Esophagus muscularis mucosa (tissue), 4 donors: ENCODE measurements at regions not wholly inside any gene's neighbourhood (a gene's known extent, or its start where the extent isn't known, plus 50 kb on each side); places are given as distances from the start of the nearest gene placed in this dataset.
A peak's percentile ranks its signal among the peaks of the same experiment; 100 is the strongest.

Experiments used
- DNase-seq: peaks from one replicate; pipeline ENCODE4 v3.0.0-alpha.2; 2017; ENCODE audit errors: extremely low spot score
- H3K27ac ChIP-seq, 4 donors: fragments of 200-600 bp; sonication (generic); replicated peaks in 1 of 4; 1 replicate in 3 of 4; 2 replicates in 1 of 4; pipeline ENCODE4 v1.5.1; 2016 to 2019; ENCODE audit warnings: mild to moderate bottlenecking in 1 of 4
- H3K27me3 ChIP-seq, 4 donors: fragments of 200-600 bp; sonication (generic); one replicate each; pipeline versions ENCODE4 v1.5.1 to v1.6.0; 2016 to 2019
- H3K36me3 ChIP-seq, 4 donors: fragments of 200-600 bp; sonication (generic); one replicate each; pipeline ENCODE4 v1.5.1; 2016 to 2019
- H3K4me1 ChIP-seq, 4 donors: fragments of 200-600 bp; sonication (generic); one replicate each; pipeline ENCODE4 v1.5.1; 2016 to 2019
- H3K4me3 ChIP-seq, 4 donors: fragments of 200-600 bp; sonication (generic); 1 replicate in 2 of 4; 2 replicates in 2 of 4; pipeline ENCODE4 v1.5.1; 2016 to 2019; ENCODE audit warnings: mild to moderate bottlenecking in 4 of 4, moderate library complexity in 1 of 4
- H3K9me3 ChIP-seq, 4 donors: fragments of 200-600 bp; sonication (generic); 1 replicate in 3 of 4; 2 replicates in 1 of 4; pipeline ENCODE4 v1.5.1; 2016 to 2019
- CTCF ChIP-seq, 3 experiments: fragments of 200-600 bp in 2 of 3; fragments of 450-650 bp in 1 of 3; sonication (generic) in 2 of 3; IDR thresholded peaks; one replicate each; pipeline ENCODE4 v1.5.1; 2017 to 2019; ENCODE audit warnings: antibody characterized with exemption in 3 of 3, mild to moderate bottlenecking in 2 of 3, moderate library complexity in 1 of 3
- EP300 ChIP-seq: sonication (generic); formaldehyde crosslinking; IDR thresholded peaks from one replicate; pipeline ENCODE4 v1.6.1; 2017; ENCODE audit warnings: antibody characterized with exemption
- POLR2A ChIP-seq: fragments of 450-650 bp; IDR thresholded peaks from one replicate; pipeline ENCODE4 v1.6.1; 2017; ENCODE audit warnings: antibody characterized with exemption, moderate library complexity, mild to moderate bottlenecking, low read depth
- POLR2AphosphoS5 ChIP-seq, 2 donors: sonication (generic); formaldehyde crosslinking; IDR thresholded peaks; one replicate each; pipeline ENCODE4 v1.6.1; 2017; ENCODE audit warnings: antibody characterized with exemption in 2 of 2
- WGBS: methylation state at CpG from one replicate; pipeline ENCODE4 v1.1.5; 2018; 5-methylcytosine and 5-hydroxymethylcytosine counted together
- intact Hi-C: fragments of 100-400 bp; cut with DNase I; formaldehyde crosslinking; loops from one replicate; pipeline ENCODE4 v1.15.1; 2023

- no peak overlapping the region for H3K4me3 ChIP-seq
- intact Hi-C loops = loop anchor here (5.0 kb wide), 1 partner anchor 147 kb away; no protein-coding TSS in a partner anchor
- H3K4me1 ChIP-seq = peaks cover 3 to 26% (median 20%) of the 10 kb centered on the region in 4 donors
- H3K36me3 ChIP-seq = no peaks in the 10 kb centered on the region
- no peak for DNase-seq
- WGBS = 77% methylated on average over 6 of the region's 7 CpGs
- TF ChIP-seq EP300 (no peak), POLR2AphosphoS5 (IDR thresholded peaks at IDR 0.05) (no peak), CTCF (IDR thresholded peaks at IDR 0.05) (no peak), POLR2A (no peak)
- H3K27ac ChIP-seq = peak overlapping the region in 1 of 4 donors; percentile 18
- H3K9me3 ChIP-seq = no peaks in the 10 kb centered on the region
- H3K27me3 ChIP-seq = no peaks in the 10 kb centered on the region
Observed at GRCh38 chr1:23639460-23640095, 52.0 kb upstream of the RPL11 start.

- Histone ChIP-seq H3K36me3 (no peaks in the 10 kb centered on the region), H3K27ac (peak overlapping the region in 1 of 4 donors; percentile 20), H3K9me3 (no peaks in the 10 kb centered on the region), H3K4me3 (no peak overlapping the region), H3K4me1 (peaks cover 8 to 30% (median 25%) of the 10 kb centered on the region in 4 donors), H3K27me3 (no peaks in the 10 kb centered on the region)
- DNase-seq = no peak
- no peak for TF ChIP-seq CTCF (IDR thresholded peaks at IDR 0.05)
- intact Hi-C loops = loop anchor here (1.0 to 5.0 kb wide), 2 partner anchors 95 to 147 kb away; no protein-coding TSS in a partner anchor
- WGBS = 64% methylated on average over 4 of the region's 5 CpGs
Observed at GRCh38 chr1:23638786-23639241, 52.8 kb upstream of the RPL11 start.

- Histone ChIP-seq H3K4me3 (no peak overlapping the region), H3K4me1 (peaks cover 8 to 30% (median 25%) of the 10 kb centered on the region in 4 donors), H3K27me3 (no peaks in the 10 kb centered on the region), H3K9me3 (no peaks in the 10 kb centered on the region), H3K27ac (peak overlapping the region in 3 of 4 donors; percentile 39 to 58 (median 43)), H3K36me3 (no peaks in the 10 kb centered on the region)
- TF ChIP-seq POLR2A = no peak
- TF ChIP-seq CTCF (IDR thresholded peaks at IDR 0.05) = no peak
- no peak for TF ChIP-seq POLR2AphosphoS5 (IDR thresholded peaks at IDR 0.05)
- no peak for TF ChIP-seq EP300
- DNase-seq = no peak
- intact Hi-C loops = loop anchor here (1.0 to 5.0 kb wide), 2 partner anchors 94 to 146 kb away; no protein-coding TSS in a partner anchor
- WGBS = 78% methylated on average over 4 of the region's 4 CpGs
Observed at GRCh38 chr1:23638188-23638619, 53.4 kb upstream of the RPL11 start.

GRCh38 chr1:23636009-23636408 is 55.6 kb upstream of the RPL11 start:
- Histone ChIP-seq H3K9me3 (no peaks in the 10 kb centered on the region), H3K27ac (peak overlapping the region in 3 of 4 donors; percentile 75 to 82 (median 80)), H3K4me1 (peaks cover 8 to 30% (median 25%) of the 10 kb centered on the region in 4 donors), H3K27me3 (no peaks in the 10 kb centered on the region), H3K36me3 (no peaks in the 10 kb centered on the region), H3K4me3 (no peak overlapping the region)
- TF ChIP-seq EP300 = no peak
- no peak for TF ChIP-seq POLR2AphosphoS5 (IDR thresholded peaks at IDR 0.05)
- no peak for TF ChIP-seq POLR2A
- TF ChIP-seq CTCF (IDR thresholded peaks at IDR 0.05) = no peak
- intact Hi-C loops = loop anchor here (5.0 kb wide), 1 partner anchor 144 kb away; no protein-coding TSS in a partner anchor
- WGBS = 94% methylated on average over 7 of the region's 7 CpGs
- DNase-seq = no peak
